ENCODE measurements at regions not wholly inside any gene's neighbourhood (a gene's known extent, or its start where the extent isn't known, plus 50 kb on each side); places are given as distances from the start of the nearest gene placed in this dataset.
A peak's percentile ranks its signal among the peaks of the same experiment; 100 is the strongest.

- 87% methylated on average over 3 of the region's 3 CpGs for WGBS
- no peak overlapping the region for H3K27ac ChIP-seq
- H3K9me3 ChIP-seq, result no peaks in the 10 kb centered on the region
- no peaks in the 10 kb centered on the region for H3K4me1 ChIP-seq
- TF ChIP-seq CTCF (IDR thresholded peaks at IDR 0.05), result no peak
- TF ChIP-seq EP300 (IDR thresholded peaks at IDR 0.05), result no peak
- peak in 1 of 3 donors; percentile 25 for TF ChIP-seq POLR2AphosphoS5 (IDR thresholded peaks at IDR 0.05)
- no peak for TF ChIP-seq POLR2A (IDR thresholded peaks at IDR 0.05)
- DNase-seq (ENCODE audit: low spot score in 2 of 2), result no peak
- H3K36me3 ChIP-seq, result no peaks in the 10 kb centered on the region
- H3K27me3 ChIP-seq, result no peaks in the 10 kb centered on the region
- H3K4me3 ChIP-seq, result no peak overlapping the region
These were observed 237.7 kb upstream of the MEF2C start for GRCh38 chr5:89120719-89121118.

GRCh38 chr5:89117124-89117644 lies 234.2 kb upstream of the MEF2C start:
- H3K4me1 ChIP-seq, result no peaks in the 10 kb centered on the region
- 72% methylated on average over 1 of the region's 1 CpG for WGBS
- no peak for TF ChIP-seq POLR2A (IDR thresholded peaks at IDR 0.05)
- TF ChIP-seq EP300 (IDR thresholded peaks at IDR 0.05), result no peak
- no peak for TF ChIP-seq POLR2AphosphoS5 (IDR thresholded peaks at IDR 0.05)
- no peak for TF ChIP-seq CTCF (IDR thresholded peaks at IDR 0.05)
- no peaks in the 10 kb centered on the region for H3K36me3 ChIP-seq
- no peak for DNase-seq (ENCODE audit: low spot score in 2 of 2)
- H3K4me3 ChIP-seq, result no peak overlapping the region
- H3K27me3 ChIP-seq, result no peaks in the 10 kb centered on the region
- no peaks in the 10 kb centered on the region for H3K9me3 ChIP-seq
- no peak overlapping the region for H3K27ac ChIP-seq

GRCh38 chr5:89110916-89111646 lies 228.1 kb upstream of the MEF2C start:
- no peaks in the 10 kb centered on the region for H3K27me3 ChIP-seq
- no peaks in the 10 kb centered on the region for H3K4me1 ChIP-seq
- H3K9me3 ChIP-seq, result no peaks in the 10 kb centered on the region
- DNase-seq (ENCODE audit: low spot score in 2 of 2), result no peak
- H3K36me3 ChIP-seq, result no peaks in the 10 kb centered on the region
- 58% methylated on average over 4 of the region's 4 CpGs for WGBS
- no peak overlapping the region for H3K4me3 ChIP-seq
- TF ChIP-seq POLR2AphosphoS5 (IDR thresholded peaks at IDR 0.05) (no peak), CTCF (IDR thresholded peaks at IDR 0.05) (no peak), EP300 (IDR thresholded peaks at IDR 0.05) (no peak), POLR2A (IDR thresholded peaks at IDR 0.05) (no peak)
- H3K27ac ChIP-seq, result no peak overlapping the region

- Histone ChIP-seq H3K27ac (no peak overlapping the region), H3K4me3 (no peak overlapping the region), H3K9me3 (no peaks in the 10 kb centered on the region), H3K4me1 (no peaks in the 10 kb centered on the region), H3K27me3 (no peaks in the 10 kb centered on the region), H3K36me3 (no peaks in the 10 kb centered on the region)
- WGBS, result 51% methylated on average over 1 of the region's 1 CpG
- no peak for DNase-seq (ENCODE audit: low spot score in 2 of 2)
- TF ChIP-seq POLR2A (IDR thresholded peaks at IDR 0.05), result no peak
- no peak for TF ChIP-seq CTCF (IDR thresholded peaks at IDR 0.05)
- TF ChIP-seq POLR2AphosphoS5 (IDR thresholded peaks at IDR 0.05), result no peak
- TF ChIP-seq EP300 (IDR thresholded peaks at IDR 0.05), result no peak
These were observed 223.5 kb upstream of the MEF2C start for GRCh38 chr5:89106480-89106879.

DNA sequence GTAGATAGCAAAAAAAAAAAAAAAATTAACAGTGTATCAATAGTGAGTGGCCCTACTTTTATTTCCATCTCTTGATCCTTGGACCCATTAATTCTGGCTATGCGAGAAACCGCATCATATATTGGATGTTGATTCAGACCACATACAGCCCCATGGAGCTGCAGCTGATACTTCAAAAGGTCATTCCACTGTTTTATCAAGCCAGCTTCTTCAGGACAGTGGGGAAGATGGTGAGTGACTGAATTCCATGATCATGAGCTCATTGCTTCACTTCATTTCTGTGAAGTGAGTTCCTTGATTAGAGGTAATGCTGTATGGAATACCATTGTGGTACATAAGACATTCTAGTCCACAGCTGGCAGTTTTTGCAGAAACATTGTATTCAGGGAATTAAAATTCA lies 222.9 kb upstream of the MEF2C start:
- no peaks in the 10 kb centered on the region for H3K4me1 ChIP-seq
- H3K36me3 ChIP-seq, result no peaks in the 10 kb centered on the region
- DNase-seq (ENCODE audit: low spot score in 2 of 2), result no peak
- TF ChIP-seq EP300 (IDR thresholded peaks at IDR 0.05) (no peak), POLR2A (IDR thresholded peaks at IDR 0.05) (no peak), CTCF (IDR thresholded peaks at IDR 0.05) (no peak), POLR2AphosphoS5 (IDR thresholded peaks at IDR 0.05) (no peak)
- WGBS, result 98% methylated on average over 2 of the region's 2 CpGs
- H3K4me3 ChIP-seq, result no peak overlapping the region
- no peaks in the 10 kb centered on the region for H3K9me3 ChIP-seq
- no peaks in the 10 kb centered on the region for H3K27me3 ChIP-seq
- H3K27ac ChIP-seq, result no peak overlapping the region
